Muscle of leg (tissue), 3 donors: ENCODE measurements at regions not wholly inside any gene's neighbourhood (a gene's known extent, or its start where the extent isn't known, plus 50 kb on each side); places are given as distances from the start of the nearest gene placed in this dataset.

Source experiments
- DNase-seq: peaks from one replicate; pipeline ENCODE4 v3.0.0; 2013
- H3K27ac ChIP-seq: one replicate; pipeline ENCODE4 v1.5.1; 2013; ENCODE audit warnings: mild to moderate bottlenecking, low read length, control low read depth
- H3K27me3 ChIP-seq: one replicate; pipeline ENCODE4 v1.6.1; 2013; ENCODE audit warnings: low read length; ENCODE audit not compliant: control insufficient read depth, insufficient read depth
- H3K36me3 ChIP-seq: one replicate; pipeline ENCODE4 v1.6.1; 2013; ENCODE audit warnings: low read length; ENCODE audit not compliant: control insufficient read depth, insufficient read depth
- H3K4me1 ChIP-seq: one replicate; pipeline ENCODE4 v1.6.1; 2013; ENCODE audit warnings: low read length; ENCODE audit not compliant: control insufficient read depth, insufficient read depth
- H3K4me3 ChIP-seq: one replicate; pipeline ENCODE4 v1.5.1; 2013; ENCODE audit warnings: low read length, control low read depth
- H3K9me3 ChIP-seq: replicated peaks from 2 replicates; pipeline ENCODE4 v1.6.1; 2013; ENCODE audit warnings: low read depth, low read length; ENCODE audit not compliant: control insufficient read depth
- WGBS: methylation state at CpG from one replicate; pipeline ENCODE4 v1.1.5; 2013; ENCODE audit warnings: missing lambda C conversion rate; ENCODE audit not compliant: insufficient coverage; 5-methylcytosine and 5-hydroxymethylcytosine counted together

- 86% methylated on average over 1 of the region's 3 CpGs for WGBS
- no peaks in the 10 kb centered on the region for H3K27me3 ChIP-seq
- DNase-seq, result no peak
These were observed 117.5 kb downstream of the POU4F1 start for GRCh38 chr13:78485803-78486202.

GRCh38 chr13:78478183-78478582 lies 125.2 kb downstream of the POU4F1 start:
- no peaks in the 10 kb centered on the region for H3K27me3 ChIP-seq
- no peak for DNase-seq
- no CpG with 5 or more reads among the region's 1 CpG for WGBS

More at GRCh38 chr13:78485803-78486202, 117.5 kb downstream of the POU4F1 start:
- no peak overlapping the region for H3K27ac ChIP-seq
- no peak overlapping the region for H3K4me3 ChIP-seq
- H3K36me3 ChIP-seq, result no peaks in the 10 kb centered on the region
- H3K4me1 ChIP-seq, result no peaks in the 10 kb centered on the region
- H3K9me3 ChIP-seq, result no peaks in the 10 kb centered on the region

GRCh38 chr13:78476910-78477309 lies 126.4 kb downstream of the POU4F1 start:
- no peaks in the 10 kb centered on the region for H3K36me3 ChIP-seq
- H3K4me3 ChIP-seq, result no peak overlapping the region
- H3K9me3 ChIP-seq, result no peaks in the 10 kb centered on the region
- no peak overlapping the region for H3K27ac ChIP-seq
- H3K27me3 ChIP-seq, result no peaks in the 10 kb centered on the region
- no peaks in the 10 kb centered on the region for H3K4me1 ChIP-seq
- no peak for DNase-seq
- WGBS, result no CpG with 5 or more reads among the region's 8 CpGs

More at GRCh38 chr13:78478183-78478582, 125.2 kb downstream of the POU4F1 start:
- no peaks in the 10 kb centered on the region for H3K9me3 ChIP-seq
- H3K27ac ChIP-seq, result no peak overlapping the region
- no peaks in the 10 kb centered on the region for H3K4me1 ChIP-seq
- no peaks in the 10 kb centered on the region for H3K36me3 ChIP-seq
- H3K4me3 ChIP-seq, result no peak overlapping the region

- no peaks in the 10 kb centered on the region for H3K4me1 ChIP-seq
- H3K36me3 ChIP-seq, result no peaks in the 10 kb centered on the region
- H3K27ac ChIP-seq, result no peak overlapping the region
- H3K4me3 ChIP-seq, result no peak overlapping the region
- WGBS, result no CpG with 5 or more reads among the region's 2 CpGs
- peak; percentile 42 for DNase-seq
- H3K9me3 ChIP-seq, result no peaks in the 10 kb centered on the region
- H3K27me3 ChIP-seq, result no peaks in the 10 kb centered on the region
These were observed 134.7 kb downstream of the POU4F1 start for GRCh38 chr13:78468621-78469020.

- Histone ChIP-seq H3K4me3 (no peak overlapping the region), H3K9me3 (no peaks in the 10 kb centered on the region), H3K4me1 (no peaks in the 10 kb centered on the region), H3K27ac (no peak overlapping the region), H3K27me3 (no peaks in the 10 kb centered on the region), H3K36me3 (no peaks in the 10 kb centered on the region)
- no CpG with 5 or more reads among the region's 1 CpG for WGBS
- no peak for DNase-seq
These were observed 138.1 kb downstream of the POU4F1 start for GRCh38 chr13:78465250-78465649.

- WGBS, result no CpG with 5 or more reads among the region's 2 CpGs
- Histone ChIP-seq H3K27me3 (no peaks in the 10 kb centered on the region), H3K27ac (no peak overlapping the region), H3K9me3 (no peaks in the 10 kb centered on the region), H3K36me3 (no peaks in the 10 kb centered on the region), H3K4me1 (no peaks in the 10 kb centered on the region), H3K4me3 (no peak overlapping the region)
- no peak for DNase-seq
These were observed 143.2 kb downstream of the POU4F1 start for GRCh38 chr13:78460176-78460575.

GRCh38 chr13:78443839-78444238 lies 159.5 kb downstream of the POU4F1 start:
- H3K4me3 ChIP-seq, result no peak overlapping the region
- 88% methylated on average over 2 of the region's 4 CpGs for WGBS
- H3K27ac ChIP-seq, result no peak overlapping the region
- no peaks in the 10 kb centered on the region for H3K27me3 ChIP-seq
- DNase-seq, result no peak
- no peaks in the 10 kb centered on the region for H3K4me1 ChIP-seq
- H3K36me3 ChIP-seq, result no peaks in the 10 kb centered on the region
- no peaks in the 10 kb centered on the region for H3K9me3 ChIP-seq

- DNase-seq, result no peak
- no peaks in the 10 kb centered on the region for H3K4me1 ChIP-seq
- H3K27ac ChIP-seq, result no peak overlapping the region
- H3K9me3 ChIP-seq, result no peaks in the 10 kb centered on the region
- WGBS, result no CpG with 5 or more reads among the region's 4 CpGs
- no peaks in the 10 kb centered on the region for H3K36me3 ChIP-seq
- no peaks in the 10 kb centered on the region for H3K27me3 ChIP-seq
- no peak overlapping the region for H3K4me3 ChIP-seq
These were observed 165.6 kb downstream of the POU4F1 start for GRCh38 chr13:78437781-78438180.

GRCh38 chr13:78436311-78436710 lies 167.0 kb downstream of the POU4F1 start:
- no peak for DNase-seq
- Histone ChIP-seq H3K36me3 (no peaks in the 10 kb centered on the region), H3K4me3 (no peak overlapping the region), H3K27me3 (no peaks in the 10 kb centered on the region), H3K27ac (no peak overlapping the region), H3K4me1 (no peaks in the 10 kb centered on the region), H3K9me3 (no peaks in the 10 kb centered on the region)
- no CpG with 5 or more reads among the region's 3 CpGs for WGBS

GRCh38 chr13:78431328-78431727 lies 172.0 kb downstream of the POU4F1 start:
- H3K27ac ChIP-seq, result no peak overlapping the region
- no CpG with 5 or more reads among the region's 1 CpG for WGBS
- H3K36me3 ChIP-seq, result no peaks in the 10 kb centered on the region
- H3K4me1 ChIP-seq, result no peaks in the 10 kb centered on the region
- DNase-seq, result no peak
- H3K9me3 ChIP-seq, result no peaks in the 10 kb centered on the region
- no peak overlapping the region for H3K4me3 ChIP-seq
- no peaks in the 10 kb centered on the region for H3K27me3 ChIP-seq

GRCh38 chr13:78430811-78431210 lies 172.5 kb downstream of the POU4F1 start:
- Histone ChIP-seq H3K36me3 (no peaks in the 10 kb centered on the region), H3K4me3 (no peak overlapping the region), H3K4me1 (no peaks in the 10 kb centered on the region), H3K9me3 (no peaks in the 10 kb centered on the region), H3K27ac (no peak overlapping the region), H3K27me3 (no peaks in the 10 kb centered on the region)
- no CpG with 5 or more reads among the region's 1 CpG for WGBS
- DNase-seq, result no peak
